ENCODE measurements at regions not wholly inside any gene's neighbourhood (a gene's known extent, or its start where the extent isn't known, plus 50 kb on each side); places are given as distances from the start of the nearest gene placed in this dataset.

DNA sequence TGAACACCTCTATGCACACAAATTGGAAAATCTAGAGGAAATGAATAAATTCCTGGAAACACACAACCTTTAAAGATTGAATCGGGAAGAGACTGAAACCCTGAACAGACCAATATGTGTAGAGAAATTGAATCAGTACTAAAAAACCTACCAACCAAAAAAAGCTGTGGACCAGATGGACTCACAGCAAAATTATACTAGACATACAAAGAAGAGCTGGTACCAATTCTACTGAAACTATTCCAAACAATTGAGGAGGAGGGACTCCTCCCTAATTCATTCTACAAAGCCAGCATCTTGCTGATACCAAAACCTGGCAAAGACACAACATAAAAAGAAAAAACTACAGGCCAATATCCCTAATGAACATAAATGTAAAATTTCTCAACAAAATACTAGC, 54.4 kb upstream of the SEZ6L start:
- TF ChIP-seq EP300 (IDR thresholded peaks at IDR 0.05): no peak
- TF ChIP-seq CTCF (IDR thresholded peaks at IDR 0.05): no peak
- TF ChIP-seq POLR2AphosphoS5 (IDR thresholded peaks at IDR 0.05): no peak
- TF ChIP-seq POLR2A (IDR thresholded peaks at IDR 0.05): no peak
